ENCODE measurements at regions not wholly inside any gene's neighbourhood (a gene's known extent, or its start where the extent isn't known, plus 50 kb on each side); places are given as distances from the start of the nearest gene placed in this dataset.

GRCh38 chr4:137934911-137935310, 307.2 kb downstream of the SLC7A11 start:
- no peak for TF ChIP-seq REST (IDR thresholded peaks at IDR 0.05; ENCODE audit: insufficient replicate concordance, low read depth)
- no peak for TF ChIP-seq CTCF (IDR thresholded peaks at IDR 0.05; ENCODE audit: insufficient read depth, low read length)
- TF ChIP-seq SPI1 (IDR thresholded peaks at IDR 0.05; ENCODE audit: borderline replicate concordance, low read depth): no peak
- TF ChIP-seq POLR2AphosphoS5 (IDR thresholded peaks at IDR 0.05; ENCODE audit: low read depth): no peak
- TF ChIP-seq GABPA (IDR thresholded peaks at IDR 0.05; ENCODE audit: low read depth): no peak
